Fibroblast of lung (primary cell): ENCODE measurements at regions not wholly inside any gene's neighbourhood (a gene's known extent, or its start where the extent isn't known, plus 50 kb on each side); places are given as distances from the start of the nearest gene placed in this dataset.

ENCODE experiments used
- CTCF ChIP-seq, 2 donors: IDR thresholded peaks in 1 of 2; conservative IDR thresholded peaks in 1 of 2; 1 replicate in 1 of 2; 2 replicates in 1 of 2; pipeline ENCODE4 v1.5.1; 2011 to 2012; ENCODE audit warnings: low read length in 2 of 2, control low read depth in 1 of 2, inconsistent platforms in 1 of 2, low read depth in 1 of 2, mild to moderate bottlenecking in 1 of 2
- EZH2 ChIP-seq: IDR thresholded peaks from 2 replicates; pipeline ENCODE4 v1.5.1; 2012; ENCODE audit warnings: low read length, control low read depth, mild to moderate bottlenecking; ENCODE audit errors: missing control alignments

GRCh38 chr9:24118190-24118589 is 292.1 kb upstream of the ELAVL2 start:
- TF ChIP-seq CTCF (conservative IDR thresholded peaks at IDR 0.05 in 1 of 2, IDR thresholded peaks at IDR 0.05 in 1 of 2; ENCODE audit: low read depth in 1 of 2, low read length in 2 of 2) (no peak), EZH2 (no peak)
